ENCODE measurements at regions not wholly inside any gene's neighbourhood (a gene's known extent, or its start where the extent isn't known, plus 50 kb on each side); places are given as distances from the start of the nearest gene placed in this dataset.
"Not testable (repeated sequence)": the region's sequence is repeated elsewhere in the genome, so short reads cannot be mapped to it uniquely, and the experiment has no call there.

DNA sequence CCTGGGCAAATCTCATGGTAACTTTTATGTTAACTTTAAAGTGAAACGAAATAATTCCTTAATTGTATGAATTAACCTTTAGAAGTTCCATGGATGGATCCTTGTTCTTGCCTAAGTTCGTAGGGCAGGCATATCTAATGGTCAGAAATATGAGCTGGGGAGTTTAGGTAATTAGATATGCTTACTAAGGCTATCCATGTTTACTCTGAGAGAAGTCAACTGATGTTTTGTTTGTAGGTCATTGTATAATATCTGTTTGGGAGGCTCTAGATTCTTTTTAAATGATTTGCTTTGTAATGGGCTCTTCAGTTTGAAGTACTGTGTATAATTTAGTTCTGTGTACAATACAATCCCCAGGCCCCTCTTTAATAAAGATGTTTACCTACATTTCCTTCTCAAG lies 117.0 kb downstream of the DCK start:
- ChIA-PET POLR2A (ENCODE audit: unreplicated experiment) (no interaction called here), CTCF (no interaction called here)
- Histone ChIP-seq H3K79me2 (ENCODE audit: low read depth) (no peaks in the 10 kb centered on the region), H3K4me3 (no peak overlapping the region), H3K9me2 (ENCODE audit: insufficient read depth) (no peaks in the 10 kb centered on the region), H3K9me3 (ENCODE audit: insufficient read depth, low read depth) (no peaks in the 10 kb centered on the region), H3K4me2 (no peak overlapping the region), H3F3A (ENCODE audit: insufficient read depth, low read depth) (no peaks in the 10 kb centered on the region), H3K27me3 (ENCODE audit: insufficient read depth, low read depth) (no peaks in the 10 kb centered on the region), H4K20me1 (ENCODE audit: insufficient read depth) (no peaks in the 10 kb centered on the region), H3K36me3 (ENCODE audit: low read depth) (no peaks in the 10 kb centered on the region), H3K4me1 (replicated peaks; ENCODE audit: insufficient read depth) (no peaks in the 10 kb centered on the region), H3K27ac (no peak overlapping the region), H2AFZ (no peak overlapping the region)
- intact Hi-C loops (cut with micrococcal nuclease; ENCODE audit: unreplicated experiment) = no loop called here
- DNase-seq = no peak
- no peak for TF ChIP-seq EZH2 (IDR thresholded peaks at IDR 0.05; ENCODE audit: low read depth)
- TF ChIP-seq, protein P1, sequence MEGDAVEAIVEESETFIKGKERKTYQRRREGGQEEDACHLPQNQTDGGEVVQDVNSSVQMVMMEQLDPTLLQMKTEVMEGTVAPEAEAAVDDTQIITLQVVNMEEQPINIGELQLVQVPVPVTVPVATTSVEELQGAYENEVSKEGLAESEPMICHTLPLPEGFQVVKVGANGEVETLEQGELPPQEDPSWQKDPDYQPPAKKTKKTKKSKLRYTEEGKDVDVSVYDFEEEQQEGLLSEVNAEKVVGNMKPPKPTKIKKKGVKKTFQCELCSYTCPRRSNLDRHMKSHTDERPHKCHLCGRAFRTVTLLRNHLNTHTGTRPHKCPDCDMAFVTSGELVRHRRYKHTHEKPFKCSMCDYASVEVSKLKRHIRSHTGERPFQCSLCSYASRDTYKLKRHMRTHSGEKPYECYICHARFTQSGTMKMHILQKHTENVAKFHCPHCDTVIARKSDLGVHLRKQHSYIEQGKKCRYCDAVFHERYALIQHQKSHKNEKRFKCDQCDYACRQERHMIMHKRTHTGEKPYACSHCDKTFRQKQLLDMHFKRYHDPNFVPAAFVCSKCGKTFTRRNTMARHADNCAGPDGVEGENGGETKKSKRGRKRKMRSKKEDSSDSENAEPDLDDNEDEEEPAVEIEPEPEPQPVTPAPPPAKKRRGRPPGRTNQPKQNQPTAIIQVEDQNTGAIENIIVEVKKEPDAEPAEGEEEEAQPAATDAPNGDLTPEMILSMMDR (conservative IDR thresholded peaks at IDR 0.05) = no peak
- BruUV-seq (replicated peaks) = no TSS peak

DNA sequence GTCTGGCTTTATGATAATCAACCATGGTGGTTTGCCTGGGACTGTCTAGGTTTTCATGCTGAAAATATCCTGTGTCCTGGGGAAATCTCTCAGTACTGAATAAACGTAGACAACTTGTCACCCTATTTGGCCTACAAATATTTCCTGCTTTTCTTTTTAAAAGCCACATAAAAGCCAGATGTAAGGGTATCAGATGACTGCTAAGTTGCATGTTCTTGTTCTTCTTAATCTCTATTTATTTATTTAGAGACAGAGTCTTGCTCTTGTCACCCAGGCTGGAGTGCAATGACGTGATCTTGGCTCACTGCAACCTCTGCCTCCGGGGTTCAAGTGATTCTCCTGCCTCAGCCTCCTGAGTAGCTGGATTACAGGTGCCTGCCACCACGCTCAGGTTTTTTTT lies 117.7 kb downstream of the DCK start:
- H3K36me3 ChIP-seq (ENCODE audit: low read depth); POLR2A ChIA-PET (ENCODE audit: unreplicated experiment); CTCF ChIA-PET; H3K27ac ChIP-seq; DNase-seq; H3K27me3 ChIP-seq (ENCODE audit: insufficient read depth, low read depth); H3K4me1 ChIP-seq (replicated peaks; ENCODE audit: insufficient read depth); H3K9me2 ChIP-seq (ENCODE audit: insufficient read depth); H3K4me2 ChIP-seq; H3K4me3 ChIP-seq; H3F3A ChIP-seq (ENCODE audit: insufficient read depth, low read depth); H4K20me1 ChIP-seq (ENCODE audit: insufficient read depth); intact Hi-C loops (cut with micrococcal nuclease; ENCODE audit: unreplicated experiment); H3K79me2 ChIP-seq (ENCODE audit: low read depth); H3K9me3 ChIP-seq (ENCODE audit: insufficient read depth, low read depth); BruUV-seq (replicated peaks); H2AFZ ChIP-seq: not testable (repeated sequence)

DNA sequence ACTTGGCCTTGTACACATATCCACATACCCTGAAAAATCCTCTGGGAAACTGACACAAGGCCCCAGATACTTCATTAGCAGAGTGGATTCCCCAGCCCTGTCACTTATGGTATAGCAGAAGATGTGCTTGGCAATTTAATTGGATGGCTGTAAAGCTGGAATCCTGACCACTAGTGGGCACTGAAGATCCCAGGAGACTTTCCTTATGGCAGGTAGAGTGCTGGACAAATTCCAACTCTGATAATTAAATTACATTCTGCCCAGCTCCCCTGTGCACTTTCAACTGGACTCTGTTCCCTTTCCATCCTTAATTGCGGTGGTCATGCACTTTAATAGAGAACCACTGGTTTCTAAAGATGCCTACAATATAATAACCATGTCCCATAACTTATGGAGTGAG lies 119.8 kb downstream of the DCK start:
- H3K9me3 ChIP-seq (ENCODE audit: insufficient read depth, low read depth) = no peaks in the 10 kb centered on the region
- no peaks in the 10 kb centered on the region for H3F3A ChIP-seq (ENCODE audit: insufficient read depth, low read depth)
- H3K79me2 ChIP-seq (ENCODE audit: low read depth) = no peaks in the 10 kb centered on the region
- intact Hi-C loops (cut with micrococcal nuclease; ENCODE audit: unreplicated experiment) = no loop called here
- H2AFZ ChIP-seq = no peak overlapping the region
- no peak for DNase-seq
- no peaks in the 10 kb centered on the region for H3K36me3 ChIP-seq (ENCODE audit: low read depth)
- no peaks in the 10 kb centered on the region for H4K20me1 ChIP-seq (ENCODE audit: insufficient read depth)
- TF ChIP-seq EZH2 (IDR thresholded peaks at IDR 0.05; ENCODE audit: low read depth) = no peak
- TF ChIP-seq, protein P1 (conservative IDR thresholded peaks at IDR 0.05) = peak; percentile 36; the same call in 1 of the 2 replicates
- no peak overlapping the region for H3K27ac ChIP-seq
- ChIA-PET POLR2A (ENCODE audit: unreplicated experiment) (no interaction called here), CTCF (no interaction called here)
- H3K27me3 ChIP-seq (ENCODE audit: insufficient read depth, low read depth) = no peaks in the 10 kb centered on the region
- no peak overlapping the region for H3K4me3 ChIP-seq
- no peaks in the 10 kb centered on the region for H3K4me1 ChIP-seq (replicated peaks; ENCODE audit: insufficient read depth)
- no peaks in the 10 kb centered on the region for H3K9me2 ChIP-seq (ENCODE audit: insufficient read depth)
- BruUV-seq (replicated peaks) = no TSS peak
- no peak overlapping the region for H3K4me2 ChIP-seq

DNA sequence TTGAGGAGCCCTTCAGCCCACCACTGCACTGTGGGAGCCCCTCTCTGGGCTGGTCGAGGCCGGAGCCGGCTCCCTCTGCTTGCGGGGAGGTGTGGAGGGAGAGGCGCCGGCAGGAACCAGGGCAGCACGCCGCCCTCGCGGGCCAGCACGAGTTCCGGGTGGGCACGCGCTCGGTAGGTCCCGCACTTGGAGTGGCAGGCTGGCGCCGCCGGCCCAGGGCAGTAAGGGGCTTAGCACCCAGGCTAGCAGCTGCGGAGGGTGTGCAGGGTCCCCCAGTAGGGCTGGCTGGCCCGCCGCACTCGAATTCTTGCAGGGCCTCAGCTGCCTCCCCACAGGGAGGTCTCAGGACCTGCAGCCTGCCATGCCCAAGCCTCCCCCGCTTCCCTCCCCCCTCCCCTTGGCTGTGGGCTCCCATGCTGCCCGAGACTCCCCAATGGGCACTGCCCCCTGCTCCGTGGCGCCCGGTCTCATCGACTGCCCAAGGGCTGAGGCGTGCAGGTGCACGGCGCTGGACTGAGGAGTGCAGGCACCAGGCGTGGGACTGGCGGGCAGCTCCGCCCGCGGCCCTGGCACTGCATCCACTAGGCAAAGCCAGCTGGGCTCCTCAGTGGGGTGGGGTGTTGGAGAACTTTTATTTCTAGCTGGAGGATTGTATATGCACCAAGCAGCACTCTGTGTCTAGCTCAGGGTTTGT lies 127.5 kb downstream of the DCK start:
- no TSS peak for BruUV-seq (replicated peaks)
- no peak overlapping the region for H3K27ac ChIP-seq
- CTCF ChIA-PET = no interaction called here
- no peaks in the 10 kb centered on the region for H3F3A ChIP-seq (ENCODE audit: insufficient read depth, low read depth)
- no peaks in the 10 kb centered on the region for H3K4me1 ChIP-seq (replicated peaks; ENCODE audit: insufficient read depth)
- H3K4me2 ChIP-seq = no peak overlapping the region
- H4K20me1 ChIP-seq (ENCODE audit: insufficient read depth) = no peaks in the 10 kb centered on the region
- no peaks in the 10 kb centered on the region for H3K79me2 ChIP-seq (ENCODE audit: low read depth)
- intact Hi-C loops (cut with micrococcal nuclease; ENCODE audit: unreplicated experiment) = no loop called here
- H3K4me3 ChIP-seq = no peak overlapping the region
- TF ChIP-seq, protein P1 (conservative IDR thresholded peaks at IDR 0.05) = no peak
- TF ChIP-seq EZH2 (IDR thresholded peaks at IDR 0.05; ENCODE audit: low read depth) = no peak
- no peaks in the 10 kb centered on the region for H3K36me3 ChIP-seq (ENCODE audit: low read depth)
- no peaks in the 10 kb centered on the region for H3K9me2 ChIP-seq (ENCODE audit: insufficient read depth)
- DNase-seq = no peak
- POLR2A ChIA-PET (ENCODE audit: unreplicated experiment) = no interaction called here
- H3K27me3 ChIP-seq (ENCODE audit: insufficient read depth, low read depth) = no peaks in the 10 kb centered on the region
- H2AFZ ChIP-seq = no peak overlapping the region
- H3K9me3 ChIP-seq (ENCODE audit: insufficient read depth, low read depth) = no peaks in the 10 kb centered on the region; the same call in 1 of the 2 replicates

Measured in PC-9 (cell line).